ENCODE measurements at regions not wholly inside any gene's neighbourhood (a gene's known extent, or its start where the extent isn't known, plus 50 kb on each side); places are given as distances from the start of the nearest gene placed in this dataset.

- TF ChIP-seq CTCF (IDR thresholded peaks at IDR 0.05; ENCODE audit: low read depth, low read length, missing input control), result no peak
- no peak for TF ChIP-seq GABPA (IDR thresholded peaks at IDR 0.05 in 1 of 2, conservative IDR thresholded peaks at IDR 0.05 in 1 of 2)
- TF ChIP-seq ZBTB33 (IDR thresholded peaks at IDR 0.05), result no peak
- no peak for TF ChIP-seq RAD21 (IDR thresholded peaks at IDR 0.05)
- TF ChIP-seq MAX (IDR thresholded peaks at IDR 0.05), result no peak
- TF ChIP-seq YY1 (IDR thresholded peaks at IDR 0.05), result no peak
- no peak for TF ChIP-seq SP1 (IDR thresholded peaks at IDR 0.05)
- TF ChIP-seq, protein P1, sequence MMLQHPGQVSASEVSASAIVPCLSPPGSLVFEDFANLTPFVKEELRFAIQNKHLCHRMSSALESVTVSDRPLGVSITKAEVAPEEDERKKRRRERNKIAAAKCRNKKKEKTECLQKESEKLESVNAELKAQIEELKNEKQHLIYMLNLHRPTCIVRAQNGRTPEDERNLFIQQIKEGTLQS (IDR thresholded peaks at IDR 0.05), result no peak
- TF ChIP-seq TAF1 (conservative IDR thresholded peaks at IDR 0.05), result no peak
- TF ChIP-seq REST (IDR thresholded peaks at IDR 0.05), result no peak
- no peak for TF ChIP-seq FOXA1 (IDR thresholded peaks at IDR 0.05)
- TF ChIP-seq RXRA (IDR thresholded peaks at IDR 0.05), result no peak
- TF ChIP-seq JUND (IDR thresholded peaks at IDR 0.05), result no peak
Observed at GRCh38 chr4:45121426-45121975, 395.1 kb upstream of the GNPDA2 start.

All from liver (tissue), 3 donors.